OCI-LY3 (cell line): ENCODE measurements at regions not wholly inside any gene's neighbourhood (a gene's known extent, or its start where the extent isn't known, plus 50 kb on each side); places are given as distances from the start of the nearest gene placed in this dataset.

Experiments used
- EZH2phosphoT487 ChIP-seq: fragments of 200-600 bp; shearing (Covaris generic); IDR thresholded peaks from 2 replicates; pipeline ENCODE4 v1.6.1; 2018; ENCODE audit warnings: antibody characterized with exemption, mixed run types, low read depth
- TF ChIP-seq, protein P1 (sequence below): fragments of 200-600, 300-600 bp; sonication (generic); IDR thresholded peaks from 2 replicates; pipeline ENCODE4 v1.5.1; 2014; ENCODE audit warnings: antibody characterized with exemption, low read length, low read depth

DNA sequence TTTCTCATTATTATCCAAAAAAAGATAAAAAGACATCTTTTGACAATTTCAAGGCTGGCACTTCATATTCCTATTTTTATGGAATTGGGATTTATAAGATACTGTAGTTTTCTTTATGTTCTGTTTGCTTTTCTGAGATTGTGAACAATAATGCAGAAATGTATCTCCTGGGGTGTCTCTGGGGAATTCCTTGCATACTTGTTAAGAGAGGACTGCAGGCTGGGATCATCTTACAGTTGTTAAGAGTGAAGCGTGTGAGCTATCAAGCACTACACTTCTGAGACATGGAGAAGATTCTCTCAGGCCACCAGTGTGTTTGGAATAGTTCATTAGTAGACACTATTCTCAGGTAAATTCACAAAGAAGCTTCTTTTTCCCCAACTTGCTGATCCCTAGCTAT, 963.3 kb upstream of the GJE1 start:
- TF ChIP-seq, protein P1, sequence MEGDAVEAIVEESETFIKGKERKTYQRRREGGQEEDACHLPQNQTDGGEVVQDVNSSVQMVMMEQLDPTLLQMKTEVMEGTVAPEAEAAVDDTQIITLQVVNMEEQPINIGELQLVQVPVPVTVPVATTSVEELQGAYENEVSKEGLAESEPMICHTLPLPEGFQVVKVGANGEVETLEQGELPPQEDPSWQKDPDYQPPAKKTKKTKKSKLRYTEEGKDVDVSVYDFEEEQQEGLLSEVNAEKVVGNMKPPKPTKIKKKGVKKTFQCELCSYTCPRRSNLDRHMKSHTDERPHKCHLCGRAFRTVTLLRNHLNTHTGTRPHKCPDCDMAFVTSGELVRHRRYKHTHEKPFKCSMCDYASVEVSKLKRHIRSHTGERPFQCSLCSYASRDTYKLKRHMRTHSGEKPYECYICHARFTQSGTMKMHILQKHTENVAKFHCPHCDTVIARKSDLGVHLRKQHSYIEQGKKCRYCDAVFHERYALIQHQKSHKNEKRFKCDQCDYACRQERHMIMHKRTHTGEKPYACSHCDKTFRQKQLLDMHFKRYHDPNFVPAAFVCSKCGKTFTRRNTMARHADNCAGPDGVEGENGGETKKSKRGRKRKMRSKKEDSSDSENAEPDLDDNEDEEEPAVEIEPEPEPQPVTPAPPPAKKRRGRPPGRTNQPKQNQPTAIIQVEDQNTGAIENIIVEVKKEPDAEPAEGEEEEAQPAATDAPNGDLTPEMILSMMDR, result no peak
- no peak for TF ChIP-seq EZH2phosphoT487
